HG02798 (cell line): ENCODE measurements at regions not wholly inside any gene's neighbourhood (a gene's known extent, or its start where the extent isn't known, plus 50 kb on each side); places are given as distances from the start of the nearest gene placed in this dataset.

ENCODE experiments used
- ATAC-seq: cut with Tn5 transposase; IDR thresholded peaks from one replicate; pipeline ENCODE4 v1.9.1; 2021; ENCODE audit warnings: mild to moderate bottlenecking; ENCODE audit not compliant: unreplicated experiment, poor library complexity

GRCh38 chr7:91323626-91324158 is 59.5 kb downstream of the FZD1 start:
- no peak for ATAC-seq

- no peak for ATAC-seq
Measured at GRCh38 chr7:91324663-91325062, 60.4 kb downstream of the FZD1 start.

GRCh38 chr7:91325726-91326125 is 61.5 kb downstream of the FZD1 start:
- ATAC-seq: no peak

- no peak for ATAC-seq
Measured at GRCh38 chr7:91326516-91327199, 62.4 kb downstream of the FZD1 start.

GRCh38 chr7:91327346-91327745 is 63.1 kb downstream of the FZD1 start:
- no peak for ATAC-seq

GRCh38 chr7:91329571-91329970 is 65.3 kb downstream of the FZD1 start:
- ATAC-seq: no peak

- no peak for ATAC-seq
Measured at GRCh38 chr7:91330191-91330808, 66.1 kb downstream of the FZD1 start.

GRCh38 chr7:91330866-91331265 is 66.6 kb downstream of the FZD1 start:
- no peak for ATAC-seq

GRCh38 chr7:91336106-91336505 is 71.9 kb downstream of the FZD1 start:
- ATAC-seq: no peak

- ATAC-seq: no peak
Measured at GRCh38 chr7:91338226-91339020, 74.2 kb downstream of the FZD1 start.

- no peak for ATAC-seq
Measured at GRCh38 chr7:91342346-91342745, 78.1 kb downstream of the FZD1 start.

GRCh38 chr7:91343420-91343960 is 79.3 kb downstream of the FZD1 start:
- no peak for ATAC-seq

- no peak for ATAC-seq
Measured at GRCh38 chr7:91343996-91344629, 79.9 kb downstream of the FZD1 start.

- ATAC-seq: peak; percentile 59
Measured at GRCh38 chr7:91344911-91345310, 80.7 kb downstream of the FZD1 start.

GRCh38 chr7:91345449-91345848 is 81.2 kb downstream of the FZD1 start:
- peak; percentile 74 for ATAC-seq

GRCh38 chr7:91346426-91346825 is 82.2 kb downstream of the FZD1 start:
- ATAC-seq: no peak

GRCh38 chr7:91347290-91347689 is 83.1 kb downstream of the FZD1 start:
- ATAC-seq: no peak

- ATAC-seq: no peak
Measured at GRCh38 chr7:91348711-91349110, 84.5 kb downstream of the FZD1 start.

- ATAC-seq: no peak
Measured at GRCh38 chr7:91351374-91351773, 87.1 kb downstream of the FZD1 start.

- no peak for ATAC-seq
Measured at GRCh38 chr7:91352091-91352490, 87.9 kb downstream of the FZD1 start.
